SK-N-MC (cell line): ENCODE measurements at regions not wholly inside any gene's neighbourhood (a gene's known extent, or its start where the extent isn't known, plus 50 kb on each side); places are given as distances from the start of the nearest gene placed in this dataset.
"Not testable (repeated sequence)": the region's sequence is repeated elsewhere in the genome, so short reads cannot be mapped to it uniquely, and the experiment has no call there.

ENCODE experiments used
- DNase-seq: peaks from one replicate; pipeline ENCODE4 v3.0.0-alpha.2; 2011; ENCODE audit warnings: low read depth, low spot score
- H3K27ac ChIP-seq: fragments of 200-600 bp; sonication (generic); 2 replicates; pipeline ENCODE4 v1.5.1; 2016; ENCODE audit warnings: mixed run types
- H3K36me3 ChIP-seq: fragments of 200-600 bp; sonication (generic); 2 replicates; pipeline ENCODE4 v1.6.1; 2017; ENCODE audit warnings: antibody characterized with exemption, low read length, mixed read lengths; ENCODE audit not compliant: insufficient read depth
- H3K4me3 ChIP-seq: fragments of 200-600 bp; sonication (generic); 2 replicates; pipeline ENCODE4 v1.5.1; 2016
- H3K9ac ChIP-seq: fragments of 200-600 bp; sonication (generic); 2 replicates; pipeline ENCODE4 v1.8.0; 2017; ENCODE audit warnings: mixed run types, mixed read lengths; ENCODE audit not compliant: insufficient read length
- H3K9me3 ChIP-seq: fragments of 200-600 bp; sonication (generic); 2 replicates; pipeline ENCODE4 v1.6.1; 2017; ENCODE audit warnings: low read depth, mild to moderate bottlenecking, antibody characterized with exemption, low read length, moderate library complexity, mixed read lengths
- EZH2 ChIP-seq: fragments of 200-600 bp; sonication (generic); IDR thresholded peaks from one replicate; pipeline ENCODE4 v1.6.1; 2017; ENCODE audit warnings: antibody characterized with exemption
- FOXP2 ChIP-seq: optimal IDR thresholded peaks from 2 replicates; pipeline ENCODE3; 2011; ENCODE audit warnings: mild to moderate bottlenecking, moderate library complexity; ENCODE audit not compliant: insufficient read depth; ENCODE audit errors: extremely low read length, control extremely low read depth
- POLR2AphosphoS5 ChIP-seq: IDR thresholded peaks from 2 replicates; pipeline ENCODE4 v1.6.1; 2012; ENCODE audit warnings: mild to moderate bottlenecking, low read depth, low read length, borderline replicate concordance

DNA sequence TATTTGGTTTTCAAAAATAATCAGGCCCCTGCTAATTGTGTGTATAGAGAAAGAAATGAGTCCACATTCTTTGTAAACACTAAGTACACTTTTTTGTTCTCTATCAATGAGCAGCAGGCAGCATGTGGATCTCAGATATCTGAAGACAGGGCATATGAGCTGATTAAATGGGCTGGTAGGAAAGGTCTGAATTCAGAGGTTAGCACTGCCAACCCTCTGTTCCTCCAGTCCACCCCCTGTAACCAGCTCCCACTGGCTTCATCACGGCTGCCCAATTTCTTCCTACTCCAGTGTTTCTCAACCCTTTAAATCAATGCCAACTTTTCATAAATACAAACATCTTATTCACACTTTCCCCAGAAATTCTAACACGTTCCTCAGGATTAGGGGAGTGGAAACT is 128.5 kb downstream of the TPBG start:
- no peak overlapping the region for H3K4me3 ChIP-seq
- no peak overlapping the region for H3K27ac ChIP-seq
- H3K9ac ChIP-seq = no peak overlapping the region
- H3K36me3 ChIP-seq = no peaks in the 10 kb centered on the region
- peaks cover 13% of the 10 kb centered on the region; the same call in 1 of the 2 replicates for H3K9me3 ChIP-seq
- no peak for TF ChIP-seq POLR2AphosphoS5
- no peak for DNase-seq

DNA sequence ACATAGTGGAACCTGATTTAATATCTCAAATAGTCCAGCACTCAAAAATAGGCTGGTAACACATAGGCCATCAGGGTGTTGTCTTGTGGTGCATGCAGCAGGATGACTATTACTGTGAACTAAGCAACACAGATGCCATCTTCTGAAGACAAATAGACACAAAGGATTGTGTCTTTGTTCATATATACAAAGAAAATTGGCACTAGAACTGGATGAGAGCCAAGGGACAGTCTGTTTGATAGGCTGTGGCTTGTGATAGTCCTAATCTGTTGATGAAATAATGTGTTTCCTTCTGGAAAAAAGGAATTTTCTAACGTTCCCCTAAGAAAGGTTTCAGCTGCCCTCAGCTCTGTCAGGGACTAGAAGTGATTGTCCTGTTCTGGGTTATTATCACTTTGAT is 129.8 kb downstream of the TPBG start:
- Histone ChIP-seq H3K4me3 (no peak overlapping the region), H3K27ac (no peak overlapping the region), H3K9me3 (0 out of 2 replicates have a peak, but pooled peaks cover under 1% of the 10 kb centered on the region), H3K9ac (no peak overlapping the region), H3K36me3 (no peaks in the 10 kb centered on the region)
- TF ChIP-seq FOXP2 = no peak
- no peak for TF ChIP-seq EZH2
- TF ChIP-seq POLR2AphosphoS5 = no peak
- no peak for DNase-seq

DNA sequence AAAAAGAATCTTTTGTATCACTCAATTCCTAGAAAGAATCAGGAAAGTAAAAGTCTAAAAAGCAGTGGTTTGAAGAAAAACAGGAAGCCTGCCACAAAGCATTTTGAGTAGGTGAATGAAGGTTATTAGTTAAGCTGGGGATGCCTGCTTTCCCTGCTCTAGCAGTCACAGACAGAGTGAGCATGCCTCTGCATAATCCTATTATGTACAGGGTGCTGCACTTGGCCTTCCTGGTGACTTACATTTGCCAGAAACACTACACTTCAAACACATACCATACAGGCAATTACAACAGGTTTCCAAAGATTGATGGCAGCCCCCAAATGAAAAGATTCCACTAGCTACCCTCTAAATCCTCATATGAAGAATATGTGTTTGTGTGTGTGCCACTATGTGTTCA is 130.8 kb downstream of the TPBG start:
- no peak overlapping the region for H3K9ac ChIP-seq
- DNase-seq = no peak
- no peak overlapping the region for H3K27ac ChIP-seq
- no peaks in the 10 kb centered on the region for H3K9me3 ChIP-seq
- no peaks in the 10 kb centered on the region for H3K36me3 ChIP-seq
- TF ChIP-seq EZH2 = no peak
- TF ChIP-seq FOXP2 = no peak
- TF ChIP-seq POLR2AphosphoS5 = no peak
- no peak overlapping the region for H3K4me3 ChIP-seq

DNA sequence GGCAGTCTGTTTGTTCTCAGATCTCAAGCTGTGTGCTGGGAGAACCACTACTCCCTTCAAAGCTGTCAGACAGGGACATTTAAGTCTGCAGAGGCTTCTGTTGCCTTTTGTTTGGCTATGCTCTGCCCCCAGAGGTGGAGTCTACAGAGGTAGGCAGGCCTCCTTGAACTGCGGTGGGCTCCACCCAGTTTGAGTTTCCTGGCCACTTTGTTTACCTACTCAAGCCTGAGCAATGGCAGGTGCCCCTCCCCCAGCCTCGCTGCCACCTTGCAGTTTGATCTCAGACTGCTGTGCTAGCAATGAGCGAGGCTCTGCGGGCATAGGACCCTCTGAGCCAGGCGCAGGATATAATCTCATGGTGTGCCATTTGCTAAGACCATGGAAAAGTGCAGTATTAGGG is 138.3 kb downstream of the TPBG start:
- H3K36me3 ChIP-seq, H3K9ac ChIP-seq, H3K9me3 ChIP-seq, H3K27ac ChIP-seq, DNase-seq, H3K4me3 ChIP-seq: not testable (repeated sequence)

DNA sequence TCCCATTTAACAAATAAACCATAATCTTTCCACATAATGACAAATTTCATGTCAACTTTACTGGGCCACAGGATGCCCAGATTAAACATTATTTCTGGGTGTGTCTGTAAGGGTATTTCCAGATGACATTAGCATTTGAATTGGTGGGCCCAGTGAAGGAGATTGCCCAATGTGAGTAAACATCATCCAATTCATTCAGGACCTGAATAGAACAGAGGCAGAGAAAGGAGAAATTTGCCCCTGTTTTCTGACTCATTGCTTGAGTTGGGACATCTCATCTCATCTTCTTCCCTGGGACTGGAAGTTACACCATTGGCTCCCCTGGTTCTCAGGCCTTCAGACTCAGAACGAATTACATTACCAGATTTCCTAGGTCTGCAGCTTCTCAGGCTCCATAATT is 142.9 kb downstream of the TPBG start:
- no peak overlapping the region for H3K9ac ChIP-seq
- DNase-seq = no peak
- no peaks in the 10 kb centered on the region for H3K9me3 ChIP-seq

DNA sequence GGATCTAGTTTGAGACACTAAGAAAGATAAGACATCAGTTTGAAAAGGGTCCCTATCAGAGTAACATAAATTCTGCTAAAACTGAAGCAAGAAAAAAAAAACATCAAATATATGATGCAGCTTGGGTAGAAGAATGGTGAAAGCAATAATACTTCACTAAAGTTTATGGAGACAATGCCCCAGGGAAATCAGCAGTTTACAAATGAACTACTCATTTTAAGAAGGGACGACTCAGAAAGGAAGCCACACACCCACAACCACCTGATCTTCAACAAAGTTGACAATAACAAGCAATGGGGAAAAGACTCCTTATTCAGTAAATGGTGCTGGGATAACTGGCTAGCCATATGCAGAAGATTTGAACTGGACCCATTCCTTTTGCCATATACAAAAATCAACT is 143.5 kb downstream of the TPBG start:
- TF ChIP-seq FOXP2 (no peak), POLR2AphosphoS5 (no peak), EZH2 (no peak)
- peak; percentile 39 for DNase-seq
- no peak overlapping the region for H3K27ac ChIP-seq
- no peak overlapping the region for H3K4me3 ChIP-seq
- H3K9me3 ChIP-seq = no peaks in the 10 kb centered on the region
- H3K9ac ChIP-seq = no peak overlapping the region
- no peaks in the 10 kb centered on the region for H3K36me3 ChIP-seq

More for the DNA sequence above, 142.9 kb downstream of the TPBG start:
- H3K4me3 ChIP-seq = no peak overlapping the region
- H3K36me3 ChIP-seq = no peaks in the 10 kb centered on the region
- H3K27ac ChIP-seq = no peak overlapping the region
- TF ChIP-seq FOXP2 = no peak
- no peak for TF ChIP-seq POLR2AphosphoS5
- no peak for TF ChIP-seq EZH2

DNA sequence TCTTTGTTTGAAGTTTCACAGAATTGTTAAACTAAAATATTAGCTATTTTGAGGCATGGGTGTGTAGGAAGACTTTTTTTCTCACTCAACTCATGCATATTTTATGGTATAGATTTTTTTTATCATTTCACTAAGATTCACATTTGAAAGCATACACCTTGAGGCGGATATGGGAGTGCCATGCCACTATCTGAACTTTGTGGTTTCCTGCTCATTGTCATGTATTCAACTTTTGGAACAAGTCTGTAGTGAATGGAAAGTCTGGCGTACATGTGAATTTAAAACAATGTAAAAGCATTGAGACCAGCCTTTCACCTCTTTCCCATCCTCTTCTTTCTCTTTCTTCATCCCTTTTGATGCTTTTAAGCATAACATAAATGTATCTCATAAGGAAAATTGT is 147.9 kb downstream of the TPBG start:
- TF ChIP-seq POLR2AphosphoS5 (no peak), EZH2 (no peak), FOXP2 (no peak)
- H3K4me3 ChIP-seq = no peak overlapping the region
- no peak overlapping the region for H3K9ac ChIP-seq
- DNase-seq = no peak
- H3K36me3 ChIP-seq = no peaks in the 10 kb centered on the region
- H3K9me3 ChIP-seq = no peaks in the 10 kb centered on the region
- no peak overlapping the region for H3K27ac ChIP-seq

DNA sequence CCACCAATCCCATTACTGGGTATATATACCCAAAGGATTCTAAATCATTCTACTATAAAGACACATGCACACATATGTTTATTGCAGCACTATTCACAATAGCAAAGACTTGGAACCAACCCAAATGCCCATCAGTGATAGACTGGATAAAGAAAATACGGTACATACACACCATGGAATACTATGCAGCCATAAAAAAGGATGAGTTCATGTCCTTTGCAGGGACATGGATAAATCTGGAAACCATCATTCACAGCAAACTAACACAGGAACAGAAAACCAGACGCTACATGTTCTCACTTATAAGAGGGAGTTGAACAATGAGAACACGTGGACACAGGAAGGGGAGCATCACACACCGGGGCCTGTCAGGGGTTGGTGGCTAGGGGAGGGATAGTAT is 154.3 kb downstream of the TPBG start:
- H3K4me3 ChIP-seq = not testable (repeated sequence)

DNA sequence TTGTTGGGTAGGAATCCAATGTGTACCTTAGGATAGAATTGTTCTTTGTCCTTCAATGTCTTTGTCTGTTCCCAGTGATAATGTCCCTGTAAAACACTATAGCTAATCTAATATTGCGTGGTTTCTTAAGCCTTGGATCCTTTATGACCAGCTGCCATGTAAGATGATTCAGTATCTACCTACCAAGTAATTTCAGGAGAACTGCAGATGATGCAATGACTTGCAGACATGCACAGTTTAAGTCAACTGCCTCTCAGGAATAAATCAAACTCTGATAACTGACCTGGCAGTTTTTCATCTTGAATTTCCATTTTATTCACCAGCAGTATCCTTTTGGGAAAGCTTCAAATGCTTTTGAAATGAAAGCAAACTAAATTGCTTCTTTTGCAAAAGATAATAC is 157.8 kb downstream of the TPBG start:
- no peak overlapping the region for H3K27ac ChIP-seq
- no peak for DNase-seq

More for the DNA sequence above, 154.3 kb downstream of the TPBG start:
- not testable (repeated sequence) for H3K9ac ChIP-seq, H3K9me3 ChIP-seq, H3K36me3 ChIP-seq, DNase-seq, H3K27ac ChIP-seq

More for the DNA sequence above, 157.8 kb downstream of the TPBG start:
- Histone ChIP-seq H3K36me3 (no peaks in the 10 kb centered on the region), H3K4me3 (no peak overlapping the region), H3K9ac (no peak overlapping the region), H3K9me3 (no peaks in the 10 kb centered on the region)
- TF ChIP-seq EZH2 = no peak
- TF ChIP-seq FOXP2 = no peak
- no peak for TF ChIP-seq POLR2AphosphoS5
